Mucosa of rectum (tissue), 2 donors: ENCODE measurements at regions not wholly inside any gene's neighbourhood (a gene's known extent, or its start where the extent isn't known, plus 50 kb on each side); places are given as distances from the start of the nearest gene placed in this dataset.

Experiments
- H3K27ac ChIP-seq, 2 donors: one replicate each; pipeline ENCODE4 v1.7.0; 2013; ENCODE audit warnings: inconsistent platforms in 2 of 2, low read depth in 2 of 2, low read length in 2 of 2
- H3K27me3 ChIP-seq, 2 donors: one replicate each; pipeline ENCODE4 v1.7.0; 2013; ENCODE audit warnings: low read length in 2 of 2; ENCODE audit not compliant: control insufficient read depth in 2 of 2, insufficient read depth in 2 of 2
- H3K36me3 ChIP-seq, 2 donors: one replicate each; pipeline ENCODE4 v1.7.0; 2013; ENCODE audit warnings: low read length in 2 of 2; ENCODE audit not compliant: control insufficient read depth in 2 of 2, insufficient read depth in 2 of 2
- H3K4me1 ChIP-seq, 2 donors: one replicate each; pipeline ENCODE4 v1.7.0; 2013; ENCODE audit warnings: low read length in 2 of 2, mild to moderate bottlenecking in 1 of 2; ENCODE audit not compliant: control insufficient read depth in 2 of 2, insufficient read depth in 2 of 2
- H3K4me3 ChIP-seq, 2 donors: one replicate each; pipeline ENCODE4 v1.7.0; 2013; ENCODE audit warnings: low read length in 2 of 2
- H3K9ac ChIP-seq, 2 donors: one replicate each; pipeline ENCODE4 v1.7.0; 2013; ENCODE audit warnings: low read length in 2 of 2, low read depth in 1 of 2, mild to moderate bottlenecking in 1 of 2
- H3K9me3 ChIP-seq, 2 donors: one replicate each; pipeline ENCODE4 v1.7.0; 2013; ENCODE audit warnings: low read length in 2 of 2; ENCODE audit not compliant: control insufficient read depth in 2 of 2
- donor health status: healthy.
- donor health status: Normal muscosa, but diverticular disease.

DNA sequence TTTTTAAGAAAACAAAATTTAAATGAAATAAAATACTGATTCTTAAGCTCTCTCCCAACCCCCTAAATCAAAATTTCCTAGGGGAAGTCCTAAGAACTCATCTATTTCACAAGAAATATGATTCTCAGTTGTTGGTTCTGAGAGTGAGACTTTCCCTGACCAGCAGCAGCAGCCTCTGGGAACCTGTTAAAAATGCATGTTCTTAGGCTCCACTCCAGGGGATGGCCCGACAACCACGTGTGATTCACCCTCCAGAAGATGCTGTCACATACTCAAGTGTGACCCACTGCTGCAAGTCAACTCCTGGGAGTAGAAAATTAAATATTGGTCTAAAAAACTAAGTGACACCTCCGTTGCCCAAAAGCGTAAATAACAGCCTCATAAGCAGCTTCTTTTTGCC, 343.2 kb upstream of the NR2F2 start:
- Histone ChIP-seq H3K4me3 (no peak overlapping the region), H3K4me1 (no peaks in the 10 kb centered on the region), H3K27ac (no peak overlapping the region), H3K36me3 (no peaks in the 10 kb centered on the region), H3K9me3 (no peaks in the 10 kb centered on the region), H3K27me3 (no peaks in the 10 kb centered on the region), H3K9ac (no peak overlapping the region)

DNA sequence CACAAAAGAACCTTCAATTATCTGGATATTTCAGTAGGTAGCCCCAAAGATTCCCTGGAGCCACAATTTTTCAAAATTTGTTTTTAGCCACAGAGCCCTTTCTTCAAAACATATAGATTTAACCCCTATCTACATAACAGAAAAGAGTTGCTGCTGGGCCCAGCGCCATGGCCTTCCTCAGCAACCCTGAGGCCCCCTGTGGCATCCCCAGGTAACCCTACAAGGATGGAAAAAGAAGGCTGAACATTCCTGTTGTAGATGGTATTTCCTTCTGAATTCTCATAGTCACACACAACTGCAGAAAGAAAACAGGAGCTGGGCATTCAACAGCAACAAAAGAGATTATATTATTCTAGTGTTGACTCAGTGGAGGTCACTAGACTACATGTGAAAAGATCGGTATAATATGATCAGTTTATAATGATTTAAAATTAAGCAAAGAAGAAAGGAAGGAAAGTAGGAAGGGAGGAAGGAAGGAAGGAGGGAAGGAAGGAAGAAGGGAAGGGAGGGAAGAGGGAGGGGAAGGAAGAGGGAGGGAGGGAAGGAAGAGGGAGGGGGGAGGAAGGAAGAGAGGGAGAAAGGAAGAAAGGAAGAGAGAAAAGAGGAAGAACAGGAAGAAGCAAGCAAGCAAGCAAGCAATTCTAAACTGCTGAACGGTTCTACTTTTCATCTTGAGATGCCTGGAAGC, 342.5 kb upstream of the NR2F2 start:
- H3K27ac ChIP-seq: no peak overlapping the region
- H3K4me3 ChIP-seq: no peak overlapping the region
- H3K36me3 ChIP-seq: no peaks in the 10 kb centered on the region
- no peaks in the 10 kb centered on the region for H3K4me1 ChIP-seq
- H3K27me3 ChIP-seq: no peaks in the 10 kb centered on the region
- no peak overlapping the region for H3K9ac ChIP-seq
- no peaks in the 10 kb centered on the region for H3K9me3 ChIP-seq

DNA sequence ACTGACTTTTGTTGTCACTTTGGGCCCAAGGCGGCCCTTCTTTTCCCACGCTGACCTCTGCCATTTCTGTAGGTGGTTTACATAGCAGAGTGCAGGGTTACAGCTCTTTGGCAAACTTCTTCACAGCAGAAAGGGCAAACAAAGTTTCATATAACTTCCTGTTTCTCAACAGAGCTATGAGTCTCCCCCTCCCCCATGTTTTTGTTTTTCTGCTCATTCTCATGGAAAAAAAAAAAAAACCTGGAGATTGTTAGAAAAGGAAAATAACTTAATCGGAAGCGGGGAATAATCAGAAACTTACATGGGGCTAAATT, 342.0 kb upstream of the NR2F2 start:
- Histone ChIP-seq H3K9ac (no peak overlapping the region), H3K27ac (no peak overlapping the region), H3K27me3 (no peaks in the 10 kb centered on the region), H3K36me3 (no peaks in the 10 kb centered on the region), H3K9me3 (no peaks in the 10 kb centered on the region), H3K4me3 (no peak overlapping the region), H3K4me1 (no peaks in the 10 kb centered on the region)

DNA sequence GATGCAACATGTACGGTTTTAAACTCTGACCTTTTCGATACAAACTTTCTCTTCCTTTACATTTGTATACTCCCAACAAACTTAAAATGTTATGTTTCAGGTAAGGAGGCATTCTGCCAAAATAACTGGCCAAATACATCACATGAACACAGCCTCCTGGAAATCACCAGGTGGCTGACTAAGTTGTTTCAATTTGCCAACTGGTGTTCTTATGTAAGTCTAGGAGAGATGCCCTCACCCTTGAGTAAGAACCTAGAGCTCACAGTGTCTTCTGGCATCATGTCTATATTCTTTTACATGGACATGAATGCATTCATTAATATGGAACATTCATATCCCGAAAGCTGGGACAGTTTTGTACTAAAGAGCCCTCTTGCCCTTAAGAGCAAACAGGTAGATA, 341.1 kb upstream of the NR2F2 start:
- H3K27ac ChIP-seq: no peak overlapping the region
- no peak overlapping the region for H3K4me3 ChIP-seq
- no peaks in the 10 kb centered on the region for H3K9me3 ChIP-seq
- H3K27me3 ChIP-seq: no peaks in the 10 kb centered on the region
- H3K4me1 ChIP-seq: no peaks in the 10 kb centered on the region
- no peak overlapping the region for H3K9ac ChIP-seq
- H3K36me3 ChIP-seq: no peaks in the 10 kb centered on the region

DNA sequence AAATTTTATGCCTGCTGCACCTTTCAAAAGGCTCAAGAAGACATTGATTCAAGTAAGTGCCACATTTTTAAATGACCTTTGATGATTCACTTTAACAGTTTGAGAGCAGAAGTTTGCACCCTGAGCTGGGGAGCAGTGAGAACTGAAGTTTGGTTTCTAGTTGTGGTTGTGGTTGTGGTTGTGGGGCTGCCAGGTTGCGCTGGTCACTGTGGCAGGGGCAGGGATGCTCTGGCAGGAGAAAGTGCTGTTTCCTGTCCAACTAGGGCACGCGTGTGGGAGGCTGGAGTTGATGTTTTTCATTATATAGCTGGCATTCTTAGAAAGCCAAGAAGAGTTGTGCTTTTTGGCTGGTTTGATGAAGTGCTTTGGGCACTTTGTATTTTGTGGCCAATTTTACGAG, 339.7 kb upstream of the NR2F2 start:
- no peak overlapping the region for H3K4me3 ChIP-seq
- no peak overlapping the region for H3K9ac ChIP-seq
- no peaks in the 10 kb centered on the region for H3K9me3 ChIP-seq
- H3K27ac ChIP-seq: no peak overlapping the region
- H3K36me3 ChIP-seq: no peaks in the 10 kb centered on the region
- no peaks in the 10 kb centered on the region for H3K27me3 ChIP-seq
- no peaks in the 10 kb centered on the region for H3K4me1 ChIP-seq

DNA sequence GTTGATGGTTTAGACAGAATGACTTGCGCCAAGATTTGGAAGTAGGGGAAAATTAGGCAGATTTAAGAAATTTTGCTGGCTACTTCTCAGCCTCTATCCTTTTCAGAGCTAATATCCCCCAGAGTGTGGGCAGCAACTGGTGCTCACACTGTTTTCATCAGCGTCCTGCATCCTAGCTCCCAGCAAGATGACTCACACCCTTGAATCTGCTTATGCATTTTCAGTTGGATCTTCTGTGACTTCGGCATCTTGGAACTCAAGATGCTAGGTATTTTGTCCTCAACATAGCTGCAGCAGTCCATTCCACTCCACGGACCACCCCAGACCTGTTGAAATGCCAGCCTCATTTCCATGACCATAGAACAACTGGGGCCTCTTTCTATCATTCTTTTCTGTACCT, 336.1 kb upstream of the NR2F2 start:
- Histone ChIP-seq H3K27ac (no peak overlapping the region), H3K27me3 (no peaks in the 10 kb centered on the region), H3K4me1 (no peaks in the 10 kb centered on the region), H3K4me3 (no peak overlapping the region), H3K36me3 (no peaks in the 10 kb centered on the region), H3K9me3 (no peaks in the 10 kb centered on the region), H3K9ac (no peak overlapping the region)

DNA sequence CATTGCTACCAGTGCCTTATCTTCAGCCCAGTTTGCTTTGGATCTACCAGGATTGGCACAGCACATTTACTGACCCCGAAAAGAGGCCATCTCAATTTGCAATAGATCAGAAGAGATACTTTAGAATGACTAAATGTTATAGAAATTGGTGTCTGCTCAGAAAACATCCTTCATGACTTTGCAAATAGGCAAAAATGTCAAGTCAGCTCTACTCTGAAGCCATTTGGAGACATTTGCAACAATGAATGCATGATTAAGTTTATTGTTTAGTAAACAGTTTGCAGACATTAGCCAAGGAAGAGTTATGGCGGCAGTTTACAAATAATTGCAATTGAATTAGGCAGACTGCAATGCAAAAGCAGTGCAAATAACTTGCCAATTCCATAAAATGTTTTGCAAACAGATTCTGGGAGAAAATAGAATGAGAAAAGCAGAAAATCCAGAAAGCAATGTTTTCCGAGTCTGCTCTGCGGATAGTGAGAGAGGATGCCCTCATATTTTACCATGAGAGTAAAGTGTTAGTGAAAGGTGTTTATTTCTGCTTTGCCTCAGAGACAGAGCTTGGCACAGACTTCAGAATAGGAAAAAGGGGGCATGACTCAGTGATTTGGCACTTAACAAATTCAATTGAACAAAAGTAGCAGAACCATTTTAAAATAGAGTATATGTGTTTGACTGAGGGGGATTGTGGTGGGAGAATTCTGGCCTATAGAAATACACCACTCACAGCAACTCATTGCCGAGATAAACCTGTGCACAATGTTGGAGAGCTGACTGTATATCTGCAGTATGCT, 334.9 kb upstream of the NR2F2 start:
- Histone ChIP-seq H3K9ac (no peak overlapping the region), H3K27me3 (no peaks in the 10 kb centered on the region), H3K9me3 (no peaks in the 10 kb centered on the region), H3K36me3 (no peaks in the 10 kb centered on the region), H3K4me3 (no peak overlapping the region), H3K4me1 (no peaks in the 10 kb centered on the region), H3K27ac (no peak overlapping the region)

DNA sequence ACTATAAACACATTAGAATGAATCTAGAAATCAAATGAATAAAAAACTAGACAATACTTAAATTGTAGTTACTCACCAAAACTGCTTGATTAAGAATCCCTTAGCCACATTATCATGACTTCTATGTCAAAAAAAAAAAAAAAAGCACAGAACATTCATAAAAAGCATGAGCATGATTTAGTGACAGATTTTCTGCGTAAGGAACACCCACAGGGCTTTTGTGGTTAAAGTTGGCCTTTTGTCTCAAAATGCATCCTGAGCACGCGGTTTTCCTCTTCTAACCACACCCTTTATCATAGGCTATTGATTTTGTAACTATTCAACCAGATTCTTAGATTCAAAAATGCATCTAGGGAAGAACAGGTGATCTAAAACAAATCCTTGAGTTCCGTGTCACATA, 334.0 kb upstream of the NR2F2 start:
- H3K27ac ChIP-seq: no peak overlapping the region
- no peaks in the 10 kb centered on the region for H3K9me3 ChIP-seq
- no peak overlapping the region for H3K9ac ChIP-seq
- no peak overlapping the region for H3K4me3 ChIP-seq
- no peaks in the 10 kb centered on the region for H3K4me1 ChIP-seq
- H3K27me3 ChIP-seq: no peaks in the 10 kb centered on the region
- no peaks in the 10 kb centered on the region for H3K36me3 ChIP-seq

DNA sequence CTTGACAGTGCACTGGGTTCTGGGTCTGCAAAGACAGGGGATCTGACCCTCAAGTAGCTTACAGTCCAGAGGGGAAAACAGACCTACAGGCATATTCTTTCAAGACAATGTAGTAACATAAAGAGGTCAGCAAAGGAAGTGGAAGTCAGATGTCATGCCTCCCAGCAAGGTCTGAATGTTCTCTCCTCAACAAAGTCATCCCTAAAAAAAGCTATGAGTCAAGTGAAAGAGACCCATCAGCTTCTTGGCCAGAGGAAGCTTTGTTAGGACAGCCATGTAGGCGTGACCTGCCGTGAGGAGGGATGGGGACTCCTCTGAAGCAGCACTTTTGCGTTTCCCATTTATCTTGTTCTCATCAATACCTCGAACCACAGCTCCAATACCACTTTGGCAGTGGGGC, 331.6 kb upstream of the NR2F2 start:
- H3K36me3 ChIP-seq: no peaks in the 10 kb centered on the region
- no peaks in the 10 kb centered on the region for H3K27me3 ChIP-seq
- no peaks in the 10 kb centered on the region for H3K9me3 ChIP-seq
- no peak overlapping the region for H3K4me3 ChIP-seq
- no peak overlapping the region for H3K27ac ChIP-seq
- H3K9ac ChIP-seq: no peak overlapping the region
- H3K4me1 ChIP-seq: no peaks in the 10 kb centered on the region

DNA sequence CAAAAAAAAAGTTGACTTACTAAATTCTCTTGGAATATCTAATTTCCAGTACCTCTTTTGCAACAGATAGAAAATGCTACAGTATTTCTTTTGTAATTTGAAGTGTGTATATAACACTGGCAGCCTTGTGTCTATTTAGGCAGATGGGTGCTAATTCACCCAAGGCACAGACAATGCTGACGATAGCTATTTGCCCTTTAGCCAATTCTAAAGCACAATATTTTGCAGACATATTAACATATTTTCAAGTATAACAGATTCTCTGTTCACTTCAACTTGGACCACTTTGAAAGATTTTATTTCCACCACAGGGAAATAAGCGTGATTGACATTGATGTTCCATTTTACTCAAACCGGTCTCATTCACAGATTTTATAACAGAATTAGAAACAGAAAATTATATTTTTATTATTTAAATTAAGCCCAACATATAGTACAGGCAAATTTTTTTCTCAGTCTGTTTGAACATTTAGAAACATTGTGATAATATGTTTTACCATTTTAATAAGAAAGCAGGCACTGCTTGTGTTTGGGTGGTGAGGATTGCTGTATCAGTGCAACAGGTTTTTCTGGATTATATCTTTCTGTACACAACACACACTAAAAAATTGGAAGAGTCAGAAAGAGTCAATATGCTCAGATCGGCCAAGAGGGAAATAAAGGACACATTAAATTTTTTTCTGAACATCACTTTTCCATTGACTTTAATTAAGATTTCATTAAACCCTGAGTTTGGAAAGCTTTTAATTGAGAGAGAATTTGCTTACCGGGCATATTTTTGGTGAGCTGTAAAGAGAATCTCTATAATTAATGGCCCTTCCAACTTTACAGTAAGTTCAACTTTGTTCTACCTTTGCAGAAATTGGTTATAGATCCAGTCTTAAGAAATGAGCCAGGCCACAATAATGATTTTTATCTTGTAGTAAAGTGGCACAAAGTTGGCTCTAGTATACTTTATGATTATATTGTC, 327.3 kb upstream of the NR2F2 start:
- Histone ChIP-seq H3K9ac (no peak overlapping the region), H3K36me3 (no peaks in the 10 kb centered on the region), H3K4me3 (no peak overlapping the region), H3K27me3 (no peaks in the 10 kb centered on the region), H3K9me3 (no peaks in the 10 kb centered on the region), H3K4me1 (no peaks in the 10 kb centered on the region), H3K27ac (no peak overlapping the region)
